GM18519 (cell line): ENCODE measurements at regions not wholly inside any gene's neighbourhood (a gene's known extent, or its start where the extent isn't known, plus 50 kb on each side); places are given as distances from the start of the nearest gene placed in this dataset.
"Not testable (repeated sequence)": the region's sequence is repeated elsewhere in the genome, so short reads cannot be mapped to it uniquely, and the experiment has no call there.

Experiments
- ATAC-seq: cut with Tn5 transposase; IDR thresholded peaks from one replicate; pipeline ENCODE4 v1.9.1; 2021; ENCODE audit warnings: mild to moderate bottlenecking, moderate library complexity; ENCODE audit not compliant: unreplicated experiment, low FRiP score

GRCh38 chr13:50731400-50731799, 112.1 kb downstream of the DLEU7 start:
- ATAC-seq: no peak

GRCh38 chr13:50732712-50733111, 110.8 kb downstream of the DLEU7 start:
- no peak for ATAC-seq

- ATAC-seq: no peak
Observed at GRCh38 chr13:50733392-50733791, 110.1 kb downstream of the DLEU7 start.

GRCh38 chr13:50735071-50735470, 108.4 kb downstream of the DLEU7 start:
- no peak for ATAC-seq

GRCh38 chr13:50740052-50740741, 103.3 kb downstream of the DLEU7 start:
- ATAC-seq: no peak

GRCh38 chr13:50742353-50742752, 101.1 kb downstream of the DLEU7 start:
- ATAC-seq: no peak

- ATAC-seq: no peak
Observed at GRCh38 chr13:50742968-50743367, 100.5 kb downstream of the DLEU7 start.

- no peak for ATAC-seq
Observed at GRCh38 chr13:50744116-50744660, 99.3 kb downstream of the DLEU7 start.

GRCh38 chr13:50745542-50746115, 97.9 kb downstream of the DLEU7 start:
- no peak for ATAC-seq

GRCh38 chr13:50747737-50748350, 95.6 kb downstream of the DLEU7 start:
- no peak for ATAC-seq

GRCh38 chr13:50753221-50753620, 90.3 kb downstream of the DLEU7 start:
- not testable (repeated sequence) for ATAC-seq

GRCh38 chr13:50755862-50756685, 87.4 kb downstream of the DLEU7 start:
- not testable (repeated sequence) for ATAC-seq

GRCh38 chr13:50757008-50757407, 86.5 kb downstream of the DLEU7 start:
- no peak for ATAC-seq

- no peak for ATAC-seq
Observed at GRCh38 chr13:50758796-50759195, 84.7 kb downstream of the DLEU7 start.

- no peak for ATAC-seq
Observed at GRCh38 chr13:50760751-50761150, 82.7 kb downstream of the DLEU7 start.

GRCh38 chr13:50761406-50761805, 82.1 kb downstream of the DLEU7 start:
- ATAC-seq: no peak

- no peak for ATAC-seq
Observed at GRCh38 chr13:50762969-50763567, 80.4 kb downstream of the DLEU7 start.

- no peak for ATAC-seq
Observed at GRCh38 chr13:50766013-50766412, 77.5 kb downstream of the DLEU7 start.

- ATAC-seq: no peak
Observed at GRCh38 chr13:50766695-50767094, 76.8 kb downstream of the DLEU7 start.

GRCh38 chr13:50772881-50773280, 70.6 kb downstream of the DLEU7 start:
- ATAC-seq: not testable (repeated sequence)
